ENCODE measurements at regions not wholly inside any gene's neighbourhood (a gene's known extent, or its start where the extent isn't known, plus 50 kb on each side); places are given as distances from the start of the nearest gene placed in this dataset.

DNA sequence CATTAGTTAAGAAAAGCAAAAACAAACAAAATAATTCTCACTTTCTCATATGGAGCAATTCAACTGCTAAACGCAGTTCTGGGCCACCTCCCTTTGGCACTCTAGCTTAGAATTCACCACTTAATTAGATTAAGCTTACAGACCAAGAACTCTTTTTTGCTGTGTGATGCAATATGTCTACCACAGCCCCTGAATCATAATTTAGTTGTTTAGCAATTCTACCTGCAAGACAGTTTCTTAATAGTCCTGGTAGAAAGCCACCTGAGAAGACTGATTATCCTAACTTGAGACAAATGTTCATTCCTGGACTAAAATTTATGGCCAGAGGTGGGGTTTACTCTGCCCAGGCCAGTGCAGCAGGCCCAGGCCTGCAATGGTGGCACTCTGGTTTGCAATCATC, 205.9 kb downstream of the HS3ST3A1 start:
- H3K4me3 ChIP-seq (ENCODE audit: low read length) = no peak overlapping the region
- DNase-seq (ENCODE audit: low read depth) = peak; percentile 79
- TF ChIP-seq, protein P1, sequence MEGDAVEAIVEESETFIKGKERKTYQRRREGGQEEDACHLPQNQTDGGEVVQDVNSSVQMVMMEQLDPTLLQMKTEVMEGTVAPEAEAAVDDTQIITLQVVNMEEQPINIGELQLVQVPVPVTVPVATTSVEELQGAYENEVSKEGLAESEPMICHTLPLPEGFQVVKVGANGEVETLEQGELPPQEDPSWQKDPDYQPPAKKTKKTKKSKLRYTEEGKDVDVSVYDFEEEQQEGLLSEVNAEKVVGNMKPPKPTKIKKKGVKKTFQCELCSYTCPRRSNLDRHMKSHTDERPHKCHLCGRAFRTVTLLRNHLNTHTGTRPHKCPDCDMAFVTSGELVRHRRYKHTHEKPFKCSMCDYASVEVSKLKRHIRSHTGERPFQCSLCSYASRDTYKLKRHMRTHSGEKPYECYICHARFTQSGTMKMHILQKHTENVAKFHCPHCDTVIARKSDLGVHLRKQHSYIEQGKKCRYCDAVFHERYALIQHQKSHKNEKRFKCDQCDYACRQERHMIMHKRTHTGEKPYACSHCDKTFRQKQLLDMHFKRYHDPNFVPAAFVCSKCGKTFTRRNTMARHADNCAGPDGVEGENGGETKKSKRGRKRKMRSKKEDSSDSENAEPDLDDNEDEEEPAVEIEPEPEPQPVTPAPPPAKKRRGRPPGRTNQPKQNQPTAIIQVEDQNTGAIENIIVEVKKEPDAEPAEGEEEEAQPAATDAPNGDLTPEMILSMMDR (conservative IDR thresholded peaks at IDR 0.05; ENCODE audit: low read length) = no peak

DNA sequence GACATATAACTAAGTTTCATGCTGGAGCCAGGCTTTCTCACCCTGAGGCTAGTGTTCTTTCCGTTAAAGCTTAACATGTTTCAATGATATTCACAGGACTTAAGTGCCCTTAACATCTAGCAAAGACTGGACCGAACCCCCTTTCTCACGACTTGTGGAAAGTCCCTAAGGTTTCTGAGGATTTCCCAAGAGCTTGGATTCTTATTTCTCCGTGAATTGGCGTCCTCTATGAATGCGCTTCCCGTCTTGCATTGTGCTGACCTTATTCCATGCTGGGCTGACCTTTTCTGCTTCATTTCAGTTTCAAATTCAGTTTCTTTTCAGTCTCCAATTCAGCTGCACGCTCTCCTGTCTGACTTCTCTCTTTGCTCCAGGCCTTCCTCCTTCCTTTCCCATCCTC, 206.4 kb downstream of the HS3ST3A1 start:
- TF ChIP-seq, protein P1 (conservative IDR thresholded peaks at IDR 0.05; ENCODE audit: low read length) = no peak

DNA sequence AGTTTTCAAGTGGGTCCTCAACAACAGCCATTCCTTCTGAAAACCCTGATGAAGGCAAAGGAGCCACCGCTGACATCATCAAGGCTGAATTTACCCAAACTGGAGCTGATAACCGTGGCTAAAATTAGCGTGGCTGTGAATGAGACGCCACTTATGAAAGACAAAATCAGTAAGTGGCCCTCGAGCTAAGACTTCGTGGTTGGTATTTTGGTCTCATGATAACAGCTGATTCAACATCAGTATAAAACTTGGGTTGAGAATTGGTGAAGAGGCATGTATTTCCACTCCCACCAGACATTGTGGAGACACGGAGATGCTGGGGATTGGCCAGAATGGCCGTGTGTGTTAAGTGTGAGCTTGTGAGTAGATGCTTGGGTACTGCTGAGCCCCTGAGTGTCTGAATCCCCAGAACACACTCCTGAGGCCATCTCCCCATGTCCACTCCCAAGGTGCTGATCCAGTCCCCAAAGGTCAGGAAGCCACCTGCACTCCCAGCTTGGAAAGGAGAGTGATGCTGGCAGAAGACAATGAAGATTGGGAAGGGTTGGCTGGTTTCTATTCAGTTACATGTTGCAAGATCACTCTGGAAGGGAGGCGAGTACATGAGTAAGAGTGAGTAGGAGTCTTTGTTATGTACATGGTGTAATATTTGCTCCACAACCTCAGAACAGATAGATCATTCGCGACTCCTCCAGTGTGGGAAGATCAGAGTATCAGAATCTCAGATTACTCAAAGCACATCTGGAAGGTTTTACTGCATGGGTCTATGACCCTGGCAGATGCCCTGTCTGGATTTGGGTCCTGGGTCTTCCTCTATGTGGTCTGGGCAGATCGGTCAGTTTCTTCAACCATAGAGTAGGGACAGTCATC, 207.7 kb downstream of the HS3ST3A1 start:
- TF ChIP-seq, protein P1 (conservative IDR thresholded peaks at IDR 0.05; ENCODE audit: low read length) = no peak
- no peak overlapping the region for H3K4me3 ChIP-seq (ENCODE audit: low read length)
- DNase-seq (ENCODE audit: low read depth) = peak; percentile 94

More for the DNA sequence above, 206.4 kb downstream of the HS3ST3A1 start:
- DNase-seq (ENCODE audit: low read depth) = peak; percentile 61
- no peak overlapping the region for H3K4me3 ChIP-seq (ENCODE audit: low read length)

DNA sequence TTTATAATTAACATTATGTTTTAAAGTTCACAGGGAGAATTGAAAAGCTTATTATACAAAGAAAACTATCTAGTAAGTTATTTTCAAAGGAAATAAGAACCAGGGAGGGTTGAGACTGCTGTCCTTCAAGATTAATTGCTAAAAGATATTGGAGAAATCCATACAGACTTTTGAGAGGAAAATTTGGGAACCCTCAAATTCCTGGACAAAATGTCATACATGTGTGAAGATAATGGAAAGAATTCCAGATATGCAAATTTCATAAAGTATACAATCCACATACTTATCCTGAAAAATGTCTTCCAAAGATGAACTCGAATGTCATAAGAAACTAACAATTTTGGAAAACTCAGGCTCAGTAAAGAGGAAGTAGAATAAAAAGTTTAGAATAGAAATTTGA, 213.8 kb downstream of the HS3ST3A1 start:
- TF ChIP-seq, protein P1 (conservative IDR thresholded peaks at IDR 0.05; ENCODE audit: low read length) = no peak
- no peak for DNase-seq (ENCODE audit: low read depth)
- H3K4me3 ChIP-seq (ENCODE audit: low read length) = no peak overlapping the region

DNA sequence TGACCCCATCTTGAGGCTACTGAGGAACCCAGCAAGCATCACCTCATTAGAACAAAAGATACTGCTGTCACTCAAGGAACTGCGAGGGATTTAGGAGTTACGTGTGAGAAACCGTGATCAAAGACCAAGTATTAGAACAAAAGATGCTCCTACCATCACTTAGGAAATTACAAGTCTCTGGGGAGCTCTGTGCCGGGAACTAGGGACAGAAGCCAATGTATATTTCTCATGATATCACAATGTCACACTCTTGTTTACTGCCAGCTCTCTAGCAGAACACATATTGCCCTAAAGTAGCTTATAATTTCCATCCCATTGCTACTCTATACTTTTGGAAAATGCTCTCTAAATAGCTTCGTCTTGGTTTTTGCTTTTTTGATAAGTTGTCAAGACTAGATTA, 214.5 kb downstream of the HS3ST3A1 start:
- H3K4me3 ChIP-seq (ENCODE audit: low read length) = no peak overlapping the region
- TF ChIP-seq, protein P1 (conservative IDR thresholded peaks at IDR 0.05; ENCODE audit: low read length) = no peak
- DNase-seq (ENCODE audit: low read depth) = no peak

DNA sequence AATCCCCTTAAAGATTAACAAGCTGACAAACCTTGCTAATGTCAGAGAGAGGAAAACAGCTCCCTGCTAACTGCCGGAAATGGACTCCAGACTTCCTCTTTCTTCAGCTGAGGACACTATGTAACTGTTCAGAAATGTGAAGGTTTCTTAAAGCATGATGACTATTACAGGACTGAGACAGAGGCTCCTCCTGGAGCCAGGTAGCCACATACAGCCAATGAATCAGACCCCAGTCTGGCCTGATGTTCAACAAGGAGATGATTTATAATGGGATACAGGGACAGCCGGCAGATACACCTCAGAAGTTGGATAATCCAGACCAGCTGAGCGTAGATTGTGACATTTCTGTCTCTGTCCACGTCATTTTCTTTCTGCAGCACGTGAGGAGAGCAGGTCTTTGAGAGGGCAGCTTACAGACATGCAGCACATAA, 216.2 kb downstream of the HS3ST3A1 start:
- TF ChIP-seq, protein P1 (conservative IDR thresholded peaks at IDR 0.05; ENCODE audit: low read length) = no peak
- H3K4me3 ChIP-seq (ENCODE audit: low read length) = no peak overlapping the region
- peak; percentile 51 for DNase-seq (ENCODE audit: low read depth)

DNA sequence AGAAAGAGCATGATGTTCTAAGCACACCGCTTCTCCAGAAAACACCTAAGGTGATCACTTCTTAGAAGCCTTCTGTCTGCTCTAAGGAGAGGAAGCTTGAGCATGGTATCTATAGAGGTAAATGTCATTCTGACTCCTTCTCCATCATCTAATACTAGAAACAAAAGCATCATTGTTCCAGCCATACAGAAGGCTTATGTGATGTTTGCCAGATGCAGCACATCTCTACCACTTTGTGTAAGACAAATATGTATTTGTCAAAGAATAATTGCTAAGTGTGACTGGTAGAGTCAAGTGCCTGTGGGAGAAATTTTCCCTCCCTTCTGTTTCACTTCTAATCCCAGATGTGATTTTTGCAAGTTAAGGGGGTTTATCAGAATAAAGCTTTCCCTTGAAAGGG, 217.1 kb downstream of the HS3ST3A1 start:
- H3K4me3 ChIP-seq (ENCODE audit: low read length) = no peak overlapping the region
- TF ChIP-seq, protein P1 (conservative IDR thresholded peaks at IDR 0.05; ENCODE audit: low read length) = no peak
- DNase-seq (ENCODE audit: low read depth) = no peak
